ENCODE measurements at regions not wholly inside any gene's neighbourhood (a gene's known extent, or its start where the extent isn't known, plus 50 kb on each side); places are given as distances from the start of the nearest gene placed in this dataset.

GRCh38 chr2:144086965-144087364 is 433.0 kb downstream of the ZEB2 start:
- Mint-ChIP-seq H3K27ac (ENCODE audit: low read depth) (no peak overlapping the region), H3K4me1 (no peaks in the 10 kb centered on the region), H3K9me3 (peaks cover 4% of the 10 kb centered on the region), H3K36me3 (ENCODE audit: insufficient read depth) (no peaks in the 10 kb centered on the region), H3K27me3 (no peaks in the 10 kb centered on the region), H3K4me3 (no peak overlapping the region)
- ATAC-seq (replicated peaks; ENCODE audit: extremely low read depth, poor library complexity, severe bottlenecking) (no peak), DNase-seq (ENCODE audit: low spot score in 2 of 2) (no peak)

DNA sequence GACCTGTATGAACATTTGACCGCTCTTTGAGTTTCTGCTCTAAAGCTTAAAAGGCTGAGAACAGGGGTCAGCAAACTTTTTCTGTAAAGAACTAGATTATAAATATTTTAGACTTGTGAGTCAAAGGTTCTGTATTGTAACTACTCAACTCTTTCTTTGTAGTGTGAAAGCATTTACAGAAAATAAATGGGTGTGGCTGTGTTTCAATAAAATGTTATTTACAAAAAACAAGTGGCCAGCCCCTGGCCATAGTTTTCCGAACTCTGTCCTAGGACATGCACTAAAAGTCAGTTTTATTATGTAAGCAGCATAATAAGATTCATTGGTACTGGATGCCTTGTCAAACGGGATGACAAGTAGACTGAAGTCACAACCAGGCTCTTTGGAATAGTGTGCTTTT is 434.9 kb downstream of the ZEB2 start:
- no peaks in the 10 kb centered on the region for H3K9me3 Mint-ChIP-seq
- H3K27ac Mint-ChIP-seq (ENCODE audit: low read depth), result no peak overlapping the region
- no peak for ATAC-seq (replicated peaks; ENCODE audit: extremely low read depth, poor library complexity, severe bottlenecking)
- H3K4me1 Mint-ChIP-seq, result no peaks in the 10 kb centered on the region
- H3K27me3 Mint-ChIP-seq, result no peaks in the 10 kb centered on the region
- DNase-seq (ENCODE audit: low spot score in 2 of 2), result no peak
- H3K36me3 Mint-ChIP-seq (ENCODE audit: insufficient read depth), result no peaks in the 10 kb centered on the region
- no peak overlapping the region for H3K4me3 Mint-ChIP-seq

- DNase-seq (ENCODE audit: low spot score in 2 of 2) (no peak), ATAC-seq (replicated peaks; ENCODE audit: extremely low read depth, poor library complexity, severe bottlenecking) (no peak)
- H3K4me3 Mint-ChIP-seq, result no peak overlapping the region
- H3K4me1 Mint-ChIP-seq, result no peaks in the 10 kb centered on the region
- no peaks in the 10 kb centered on the region for H3K9me3 Mint-ChIP-seq
- no peaks in the 10 kb centered on the region for H3K36me3 Mint-ChIP-seq (ENCODE audit: insufficient read depth)
- H3K27ac Mint-ChIP-seq (ENCODE audit: low read depth), result no peak overlapping the region
- H3K27me3 Mint-ChIP-seq, result no peaks in the 10 kb centered on the region
These were observed 435.7 kb downstream of the ZEB2 start for GRCh38 chr2:144084114-144084661.

DNA sequence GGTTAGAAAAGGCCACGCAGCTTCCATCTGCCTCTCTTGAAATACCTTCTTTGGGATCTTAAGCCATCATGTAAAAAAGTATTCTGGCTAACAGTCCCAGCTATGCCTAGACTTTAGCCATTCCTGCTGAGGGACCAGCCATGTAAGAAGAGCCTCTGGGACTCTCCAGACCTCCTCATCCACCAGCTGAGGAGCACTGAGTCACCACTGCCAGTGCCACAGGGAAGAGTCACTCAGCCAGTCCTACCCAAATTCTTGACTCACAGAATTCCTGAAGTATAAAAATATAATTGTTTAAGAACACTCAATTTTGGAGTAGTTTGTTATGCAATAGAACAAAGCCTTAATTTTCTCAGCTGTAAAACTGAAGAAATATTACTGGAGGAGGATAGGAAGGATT is 436.7 kb downstream of the ZEB2 start:
- Mint-ChIP-seq H3K27ac (ENCODE audit: low read depth) (no peak overlapping the region), H3K36me3 (ENCODE audit: insufficient read depth) (no peaks in the 10 kb centered on the region), H3K9me3 (no peaks in the 10 kb centered on the region), H3K27me3 (no peaks in the 10 kb centered on the region), H3K4me3 (no peak overlapping the region), H3K4me1 (no peaks in the 10 kb centered on the region)
- DNase-seq (ENCODE audit: low spot score in 2 of 2), result no peak
- ATAC-seq (replicated peaks; ENCODE audit: extremely low read depth, poor library complexity, severe bottlenecking), result no peak

DNA sequence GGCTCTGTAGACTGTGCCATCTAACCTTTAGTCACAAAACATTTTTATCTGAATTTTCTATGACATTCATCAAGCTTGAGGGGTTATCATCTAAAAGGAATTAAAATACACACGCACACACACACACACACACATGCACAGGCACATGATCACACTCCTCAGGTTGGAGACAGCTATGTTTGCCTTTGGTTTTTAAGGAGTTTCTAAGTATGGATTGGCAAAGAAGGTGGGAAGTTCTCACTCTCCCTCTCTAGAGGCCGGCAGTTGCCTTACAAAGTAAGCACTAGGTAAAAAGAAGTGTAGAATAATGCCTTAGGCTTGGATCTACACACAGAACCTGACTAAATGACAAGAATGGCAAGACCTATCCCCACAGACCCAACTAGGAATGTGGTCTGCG is 437.1 kb downstream of the ZEB2 start:
- Mint-ChIP-seq H3K4me3 (no peak overlapping the region), H3K27me3 (no peaks in the 10 kb centered on the region), H3K9me3 (no peaks in the 10 kb centered on the region), H3K27ac (ENCODE audit: low read depth) (peak overlapping the region; percentile 42), H3K36me3 (ENCODE audit: insufficient read depth) (no peaks in the 10 kb centered on the region), H3K4me1 (no peaks in the 10 kb centered on the region)
- ATAC-seq (replicated peaks; ENCODE audit: extremely low read depth, poor library complexity, severe bottlenecking) (no peak), DNase-seq (ENCODE audit: low spot score in 2 of 2) (no peak)

GRCh38 chr2:144082327-144082726 is 437.6 kb downstream of the ZEB2 start:
- Mint-ChIP-seq H3K4me1 (no peaks in the 10 kb centered on the region), H3K27ac (ENCODE audit: low read depth) (peak overlapping the region; percentile 42), H3K4me3 (no peak overlapping the region), H3K36me3 (ENCODE audit: insufficient read depth) (no peaks in the 10 kb centered on the region), H3K9me3 (no peaks in the 10 kb centered on the region), H3K27me3 (no peaks in the 10 kb centered on the region)
- DNase-seq (ENCODE audit: low spot score in 2 of 2) (no peak), ATAC-seq (replicated peaks; ENCODE audit: extremely low read depth, poor library complexity, severe bottlenecking) (no peak)

DNA sequence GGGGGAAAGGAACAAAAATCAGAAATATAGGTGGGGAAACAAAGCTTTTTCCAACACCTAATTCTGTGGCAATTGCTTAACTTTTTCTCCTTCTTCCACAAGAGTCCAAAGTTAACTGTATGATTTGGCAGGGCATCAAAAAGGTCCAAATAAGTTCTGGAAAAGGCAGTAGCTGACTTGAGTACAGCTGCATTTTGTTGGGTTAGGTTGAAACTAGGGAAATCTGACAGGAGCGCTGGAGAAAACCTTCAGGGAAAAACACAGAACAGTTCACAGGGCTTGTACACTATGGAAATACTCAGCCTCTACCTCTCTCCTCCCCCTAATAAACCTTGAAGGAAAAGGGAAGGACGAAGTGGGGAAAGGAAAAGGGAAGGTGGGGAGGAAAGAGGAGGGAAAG is 438.6 kb downstream of the ZEB2 start:
- ATAC-seq (replicated peaks; ENCODE audit: extremely low read depth, poor library complexity, severe bottlenecking) (no peak), DNase-seq (ENCODE audit: low spot score in 2 of 2) (no peak)
- Mint-ChIP-seq H3K9me3 (no peaks in the 10 kb centered on the region), H3K4me1 (no peaks in the 10 kb centered on the region), H3K4me3 (no peak overlapping the region), H3K36me3 (ENCODE audit: insufficient read depth) (no peaks in the 10 kb centered on the region), H3K27me3 (no peaks in the 10 kb centered on the region), H3K27ac (ENCODE audit: low read depth) (no peak overlapping the region)

GRCh38 chr2:144079803-144080202 is 440.1 kb downstream of the ZEB2 start:
- Mint-ChIP-seq H3K4me1 (no peaks in the 10 kb centered on the region), H3K27me3 (no peaks in the 10 kb centered on the region), H3K4me3 (no peak overlapping the region), H3K9me3 (no peaks in the 10 kb centered on the region), H3K36me3 (ENCODE audit: insufficient read depth) (no peaks in the 10 kb centered on the region), H3K27ac (ENCODE audit: low read depth) (no peak overlapping the region)
- no peak for ATAC-seq (replicated peaks; ENCODE audit: extremely low read depth, poor library complexity, severe bottlenecking)
- no peak for DNase-seq (ENCODE audit: low spot score in 2 of 2)

DNA sequence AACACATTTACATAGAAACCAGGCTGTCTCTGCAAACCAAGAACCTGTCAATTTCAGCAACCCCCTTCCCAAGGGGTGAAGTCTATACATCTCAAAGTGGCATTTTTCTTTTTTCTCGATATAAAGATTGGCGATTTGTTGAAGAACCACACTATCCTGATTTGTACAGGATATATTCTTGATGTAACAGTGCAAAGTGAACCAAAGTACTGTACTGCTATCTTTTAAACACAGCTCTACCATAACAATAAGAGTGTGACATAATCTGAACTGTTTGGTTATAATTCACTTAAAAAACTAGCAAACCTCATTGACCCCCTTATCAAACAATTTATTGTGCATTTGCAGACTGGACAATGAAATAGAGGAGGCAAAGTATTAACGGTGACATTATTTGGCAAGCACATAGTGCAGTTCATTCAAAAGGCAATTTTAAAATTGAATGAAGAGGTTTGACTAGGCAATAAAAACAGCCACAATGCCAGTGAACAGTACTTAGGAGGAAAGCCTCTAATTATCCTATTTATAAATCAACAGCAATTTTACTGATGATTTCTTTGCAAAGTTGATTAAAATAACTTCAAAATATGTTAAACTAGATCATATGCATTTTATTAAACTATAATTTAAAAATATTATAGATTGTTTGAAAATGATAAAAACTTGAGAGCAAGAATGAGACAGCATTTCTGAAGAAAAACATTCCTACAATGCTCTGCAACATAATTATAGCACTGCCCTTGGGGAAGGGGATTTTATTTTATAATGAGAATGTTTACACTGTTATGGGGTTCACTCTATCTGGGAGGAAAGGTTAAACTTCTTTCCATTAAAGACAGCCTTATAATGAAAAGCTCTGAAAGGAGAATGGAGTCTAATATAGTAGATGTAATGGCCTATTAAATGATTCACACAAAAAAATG is 440.9 kb downstream of the ZEB2 start:
- H3K4me3 Mint-ChIP-seq, result no peak overlapping the region
- DNase-seq (ENCODE audit: low spot score in 2 of 2) (no peak), ATAC-seq (replicated peaks; ENCODE audit: extremely low read depth, poor library complexity, severe bottlenecking) (no peak)
- no peaks in the 10 kb centered on the region for H3K4me1 Mint-ChIP-seq
- no peaks in the 10 kb centered on the region for H3K9me3 Mint-ChIP-seq
- H3K27me3 Mint-ChIP-seq, result no peaks in the 10 kb centered on the region
- no peaks in the 10 kb centered on the region for H3K36me3 Mint-ChIP-seq (ENCODE audit: insufficient read depth)
- H3K27ac Mint-ChIP-seq (ENCODE audit: low read depth), result no peak overlapping the region

GRCh38 chr2:144078106-144078505 is 441.8 kb downstream of the ZEB2 start:
- Mint-ChIP-seq H3K4me1 (no peaks in the 10 kb centered on the region), H3K27me3 (no peaks in the 10 kb centered on the region), H3K4me3 (no peak overlapping the region), H3K36me3 (ENCODE audit: insufficient read depth) (no peaks in the 10 kb centered on the region), H3K27ac (ENCODE audit: low read depth) (no peak overlapping the region), H3K9me3 (no peaks in the 10 kb centered on the region)
- DNase-seq (ENCODE audit: low spot score in 2 of 2) (no peak), ATAC-seq (replicated peaks; ENCODE audit: extremely low read depth, poor library complexity, severe bottlenecking) (no peak)

DNA sequence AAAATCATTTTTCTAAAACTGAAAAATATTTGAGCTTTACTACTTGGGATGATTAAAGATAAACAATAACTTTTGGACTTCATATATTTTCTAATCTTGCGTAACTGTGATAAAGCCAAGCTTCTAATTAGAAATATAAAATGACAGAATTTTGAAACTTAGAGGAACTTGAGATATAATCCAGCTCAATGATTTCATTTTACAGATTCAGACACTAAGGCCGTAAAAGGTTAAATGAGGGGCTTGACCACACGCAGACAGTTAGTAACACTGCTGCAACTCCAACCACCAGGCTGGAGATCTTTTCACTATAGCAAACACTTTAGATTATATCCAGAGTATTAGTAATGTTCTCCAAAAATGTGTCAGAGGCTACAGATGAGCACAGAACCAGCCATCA is 445.5 kb downstream of the ZEB2 start:
- ATAC-seq (replicated peaks; ENCODE audit: extremely low read depth, poor library complexity, severe bottlenecking), result no peak
- no peaks in the 10 kb centered on the region for H3K9me3 Mint-ChIP-seq
- no peaks in the 10 kb centered on the region for H3K36me3 Mint-ChIP-seq (ENCODE audit: insufficient read depth)
- no peak overlapping the region for H3K4me3 Mint-ChIP-seq
- H3K27ac Mint-ChIP-seq (ENCODE audit: low read depth), result no peak overlapping the region
- DNase-seq (ENCODE audit: low spot score in 2 of 2), result no peak
- no peaks in the 10 kb centered on the region for H3K4me1 Mint-ChIP-seq
- no peaks in the 10 kb centered on the region for H3K27me3 Mint-ChIP-seq

GRCh38 chr2:144071461-144071860 is 448.5 kb downstream of the ZEB2 start:
- no peaks in the 10 kb centered on the region for H3K4me1 Mint-ChIP-seq
- no peaks in the 10 kb centered on the region for H3K36me3 Mint-ChIP-seq (ENCODE audit: insufficient read depth)
- H3K4me3 Mint-ChIP-seq, result no peak overlapping the region
- no peaks in the 10 kb centered on the region for H3K27me3 Mint-ChIP-seq
- H3K27ac Mint-ChIP-seq (ENCODE audit: low read depth), result no peak overlapping the region
- ATAC-seq (replicated peaks; ENCODE audit: extremely low read depth, poor library complexity, severe bottlenecking) (no peak), DNase-seq (ENCODE audit: low spot score in 2 of 2) (no peak)
- H3K9me3 Mint-ChIP-seq, result no peaks in the 10 kb centered on the region

DNA sequence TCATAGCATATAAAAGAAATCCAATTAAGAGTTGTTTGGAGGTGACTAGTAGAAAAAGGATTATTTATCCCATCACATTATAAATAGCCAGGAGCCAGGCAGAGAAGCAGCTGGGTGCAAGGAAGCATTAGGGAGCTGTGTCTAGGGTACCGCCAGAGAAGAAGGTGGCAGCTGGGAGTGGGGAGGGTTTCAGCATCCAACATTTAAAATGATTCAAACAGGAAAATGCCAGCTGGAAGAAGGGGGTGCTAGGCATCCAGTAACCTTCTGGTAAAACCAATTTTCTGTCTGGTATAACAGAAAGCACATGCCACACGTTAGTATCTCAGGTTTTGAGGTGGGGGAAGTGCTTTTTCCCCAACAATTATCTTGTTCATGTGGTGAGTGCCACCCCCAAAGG is 452.4 kb downstream of the ZEB2 start:
- H3K27ac Mint-ChIP-seq (ENCODE audit: low read depth), result no peak overlapping the region

More for the DNA sequence above, 452.4 kb downstream of the ZEB2 start:
- DNase-seq (ENCODE audit: low spot score in 2 of 2) (no peak), ATAC-seq (replicated peaks; ENCODE audit: extremely low read depth, poor library complexity, severe bottlenecking) (no peak)
- Mint-ChIP-seq H3K36me3 (ENCODE audit: insufficient read depth) (no peaks in the 10 kb centered on the region), H3K4me1 (peaks cover 5% of the 10 kb centered on the region), H3K4me3 (no peak overlapping the region), H3K9me3 (no peaks in the 10 kb centered on the region), H3K27me3 (no peaks in the 10 kb centered on the region)
